Activated CD4-positive, CD25-positive, alpha-beta regulatory T cell treated with anti-CD3 and anti-CD28 coated beads, Interleukin-2, amount 50 U/mL, for 72 hours (primary cell): ENCODE measurements at regions not wholly inside any gene's neighbourhood (a gene's known extent, or its start where the extent isn't known, plus 50 kb on each side); places are given as distances from the start of the nearest gene placed in this dataset.
"Not testable (repeated sequence)": the region's sequence is repeated elsewhere in the genome, so short reads cannot be mapped to it uniquely, and the experiment has no call there.

Experiments used
- DNase-seq: peaks from one replicate; pipeline ENCODE4 v3.0.0; 2021

GRCh38 chr7:21330462-21331178 lies 97.3 kb upstream of the SP4 start:
- no peak for DNase-seq

GRCh38 chr7:21334906-21335305 lies 93.0 kb upstream of the SP4 start:
- no peak for DNase-seq

- no peak for DNase-seq
These were observed 91.1 kb upstream of the SP4 start for GRCh38 chr7:21336743-21337142.

- DNase-seq: no peak
These were observed 89.1 kb upstream of the SP4 start for GRCh38 chr7:21338728-21339164.

GRCh38 chr7:21344900-21345299 lies 83.0 kb upstream of the SP4 start:
- DNase-seq: not testable (repeated sequence)

- no peak for DNase-seq
These were observed 82.5 kb upstream of the SP4 start for GRCh38 chr7:21345361-21345760.

GRCh38 chr7:21346297-21346696 lies 81.6 kb upstream of the SP4 start:
- no peak for DNase-seq

- no peak for DNase-seq
These were observed 75.1 kb upstream of the SP4 start for GRCh38 chr7:21352540-21353387.

GRCh38 chr7:21353388-21353780 lies 74.5 kb upstream of the SP4 start:
- no peak for DNase-seq

- no peak for DNase-seq
These were observed 73.6 kb upstream of the SP4 start for GRCh38 chr7:21354284-21354683.

GRCh38 chr7:21355406-21355874 lies 72.4 kb upstream of the SP4 start:
- no peak for DNase-seq

GRCh38 chr7:21356616-21357015 lies 71.3 kb upstream of the SP4 start:
- no peak for DNase-seq

- no peak for DNase-seq
These were observed 70.5 kb upstream of the SP4 start for GRCh38 chr7:21357151-21358097.

- no peak for DNase-seq
These were observed 69.2 kb upstream of the SP4 start for GRCh38 chr7:21358648-21359047.

- no peak for DNase-seq
These were observed 68.7 kb upstream of the SP4 start for GRCh38 chr7:21359163-21359562.

GRCh38 chr7:21361413-21362125 lies 66.3 kb upstream of the SP4 start:
- DNase-seq: no peak

GRCh38 chr7:21364801-21365271 lies 63.0 kb upstream of the SP4 start:
- no peak for DNase-seq

GRCh38 chr7:21365866-21366624 lies 61.8 kb upstream of the SP4 start:
- no peak for DNase-seq

- DNase-seq: no peak
These were observed 60.8 kb upstream of the SP4 start for GRCh38 chr7:21367081-21367480.

- no peak for DNase-seq
These were observed 60.3 kb upstream of the SP4 start for GRCh38 chr7:21367537-21367936.

- no peak for DNase-seq
These were observed 59.6 kb upstream of the SP4 start for GRCh38 chr7:21368317-21368716.
